ENCODE measurements at regions not wholly inside any gene's neighbourhood (a gene's known extent, or its start where the extent isn't known, plus 50 kb on each side); places are given as distances from the start of the nearest gene placed in this dataset.

- DNase-seq: no peak
Measured at GRCh38 chr6:120096696-120097260, 747.2 kb upstream of the MAN1A1 start.

GRCh38 chr6:120083186-120083585 is 733.6 kb upstream of the MAN1A1 start:
- no peak for DNase-seq

DNA sequence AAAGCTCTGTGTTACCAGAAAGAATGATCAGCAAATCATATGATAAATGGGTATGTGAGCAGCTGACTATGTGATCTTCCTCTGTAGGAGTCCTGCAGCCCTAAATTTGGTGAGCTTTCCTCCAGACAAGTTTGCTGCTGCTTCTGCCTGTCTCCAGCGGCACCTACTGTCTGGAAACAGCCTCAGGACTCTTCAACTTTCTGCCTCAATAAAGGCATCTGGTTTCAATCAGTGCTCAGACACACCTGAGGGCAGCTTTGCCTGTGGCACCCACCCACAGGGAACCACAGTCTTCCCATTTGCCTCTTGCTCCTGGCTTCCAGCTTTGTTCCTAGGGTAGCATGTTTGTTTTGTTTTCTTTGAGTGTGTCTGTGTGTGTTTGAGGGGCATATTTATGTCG is 727.9 kb upstream of the MAN1A1 start:
- peak; percentile 1 for DNase-seq

- no peak for DNase-seq
Measured at GRCh38 chr6:120058410-120058809, 708.8 kb upstream of the MAN1A1 start.

- DNase-seq: no peak
Measured at GRCh38 chr6:120056085-120056484, 706.5 kb upstream of the MAN1A1 start.

DNA sequence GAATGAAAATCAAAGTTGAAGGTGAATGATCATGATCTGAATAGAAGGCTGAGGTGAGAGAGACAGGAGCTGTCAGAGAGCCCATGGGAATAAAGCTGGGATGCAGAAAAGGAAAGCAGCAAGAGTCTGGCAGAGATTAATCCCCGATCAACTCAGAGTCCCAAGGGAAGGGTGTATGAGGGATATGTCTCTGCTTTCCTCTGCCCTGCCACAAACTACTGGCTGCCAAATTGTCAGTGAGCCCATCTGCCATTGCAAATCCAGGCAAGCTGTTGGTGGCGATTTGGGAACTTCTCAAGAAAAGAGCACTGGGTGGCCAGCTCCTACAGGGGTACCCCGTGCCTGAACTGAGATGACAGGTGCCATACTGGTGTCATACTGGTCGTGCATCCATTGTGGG is 705.5 kb upstream of the MAN1A1 start:
- DNase-seq: no peak

DNA sequence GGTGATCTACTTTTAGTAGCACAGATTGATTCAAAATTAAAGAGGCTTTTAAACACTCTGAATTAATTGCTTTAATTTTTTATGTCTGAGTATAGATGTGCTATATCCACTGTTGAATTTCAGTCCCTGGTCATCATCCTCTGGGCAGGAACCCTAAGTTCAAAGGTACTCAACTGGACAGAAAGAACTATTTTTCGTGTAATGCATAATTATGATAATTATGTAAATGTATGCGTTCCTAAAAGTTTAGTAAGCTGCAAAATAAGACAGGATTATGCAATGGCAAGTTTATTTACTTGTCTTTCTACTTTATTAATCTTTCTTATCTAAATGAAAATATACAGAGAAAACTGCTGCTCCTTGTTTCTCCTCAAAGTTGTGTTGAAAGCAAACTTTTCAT is 690.1 kb upstream of the MAN1A1 start:
- DNase-seq: no peak

DNA sequence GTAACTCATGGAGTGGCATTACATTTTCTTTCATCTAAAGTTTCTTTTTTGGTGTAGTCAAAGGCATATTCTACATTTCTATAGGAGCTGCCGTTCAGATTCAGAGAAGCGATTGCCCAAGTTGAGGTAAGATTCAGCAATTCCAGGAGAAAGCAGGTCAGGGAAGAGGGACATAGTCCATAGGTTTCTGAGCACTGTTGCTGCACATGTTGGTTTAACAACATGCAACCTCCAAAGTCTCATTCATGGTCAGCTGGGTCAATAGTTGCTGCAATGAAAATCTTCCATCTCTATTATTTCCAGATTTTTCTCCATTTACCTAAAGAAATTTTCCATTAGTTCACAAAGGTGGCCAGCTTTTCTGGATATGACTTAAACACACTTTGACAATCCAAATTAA is 682.3 kb upstream of the MAN1A1 start:
- no peak for DNase-seq

GRCh38 chr6:120026791-120027190 is 677.2 kb upstream of the MAN1A1 start:
- no peak for DNase-seq

DNA sequence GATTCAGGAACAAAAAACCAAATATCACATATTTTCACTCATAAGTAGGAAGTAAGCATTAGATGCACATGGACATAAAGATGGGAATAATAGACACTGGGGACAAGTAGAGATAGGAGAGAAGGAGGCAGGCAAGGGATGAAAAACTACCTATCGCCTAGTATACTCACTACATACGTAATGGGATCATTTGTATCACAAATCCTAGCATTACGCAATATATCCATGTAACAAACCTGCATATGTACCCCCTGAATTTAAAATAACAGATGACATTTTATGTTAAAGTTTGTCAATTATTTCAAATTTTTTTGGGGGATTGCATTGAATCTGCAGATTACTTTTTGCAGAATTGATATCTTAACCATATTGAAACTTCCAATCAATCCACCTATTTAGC is 660.5 kb upstream of the MAN1A1 start:
- DNase-seq: no peak

DNA sequence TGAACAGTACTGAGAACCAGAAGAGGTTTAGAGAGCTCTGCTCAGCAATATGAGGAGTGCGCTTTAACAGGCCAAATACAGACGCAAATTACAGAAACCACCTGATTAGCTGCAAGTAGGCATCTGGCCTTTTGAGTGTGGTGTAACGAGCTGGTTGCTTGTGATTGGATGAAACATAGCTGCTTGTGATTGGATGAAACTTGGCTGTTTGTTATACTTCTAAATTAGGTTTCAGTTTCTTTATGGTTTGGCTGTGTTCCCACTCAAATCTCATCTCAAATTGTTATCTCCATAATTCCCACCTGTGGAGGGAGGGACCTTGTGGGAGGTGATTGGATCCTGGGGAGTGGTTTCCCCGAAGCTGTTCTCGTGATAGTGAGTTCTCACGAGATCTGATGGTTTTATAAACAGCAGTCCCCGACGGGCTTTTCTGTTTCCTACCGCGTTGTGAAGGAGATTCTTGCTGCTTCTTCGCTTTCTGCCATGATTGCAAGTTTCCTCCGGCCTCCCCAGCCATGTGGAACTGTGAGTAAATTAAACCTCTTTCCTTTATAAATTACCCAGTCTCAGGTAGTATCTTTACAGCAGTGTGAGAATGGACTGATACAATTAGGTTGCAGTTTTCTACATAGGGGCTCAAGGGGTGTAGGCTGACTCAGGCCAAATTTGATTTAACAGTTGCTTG is 655.9 kb upstream of the MAN1A1 start:
- DNase-seq: no peak

GRCh38 chr6:119986934-119987549 is 637.5 kb upstream of the MAN1A1 start:
- no peak for DNase-seq

GRCh38 chr6:119985952-119986736 is 636.6 kb upstream of the MAN1A1 start:
- no peak for DNase-seq

DNA sequence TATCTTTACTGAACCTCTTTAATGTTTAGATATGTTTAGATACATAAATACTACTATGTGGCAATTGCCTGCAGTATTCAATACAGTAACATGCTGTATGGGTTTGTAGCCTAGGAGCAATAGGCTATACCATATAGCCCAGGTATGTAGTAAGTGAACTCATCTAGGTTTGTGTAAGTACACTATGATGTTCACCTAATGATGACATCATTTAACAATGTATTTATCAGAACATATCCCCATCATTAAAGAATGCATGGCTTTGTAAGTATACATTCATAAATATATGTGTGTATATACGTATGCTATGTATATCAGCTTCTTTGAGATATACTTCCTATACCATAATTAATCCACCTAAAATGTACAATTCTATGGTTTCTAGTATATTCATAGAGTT is 631.2 kb upstream of the MAN1A1 start:
- DNase-seq: no peak

GRCh38 chr6:119979862-119980261 is 630.3 kb upstream of the MAN1A1 start:
- DNase-seq: no peak

- DNase-seq: peak; percentile 4
Measured at GRCh38 chr6:119978274-119978889, 628.8 kb upstream of the MAN1A1 start.

- no peak for DNase-seq
Measured at GRCh38 chr6:119974430-119975159, 625.0 kb upstream of the MAN1A1 start.

- no peak for DNase-seq
Measured at GRCh38 chr6:119966484-119966883, 616.9 kb upstream of the MAN1A1 start.

DNA sequence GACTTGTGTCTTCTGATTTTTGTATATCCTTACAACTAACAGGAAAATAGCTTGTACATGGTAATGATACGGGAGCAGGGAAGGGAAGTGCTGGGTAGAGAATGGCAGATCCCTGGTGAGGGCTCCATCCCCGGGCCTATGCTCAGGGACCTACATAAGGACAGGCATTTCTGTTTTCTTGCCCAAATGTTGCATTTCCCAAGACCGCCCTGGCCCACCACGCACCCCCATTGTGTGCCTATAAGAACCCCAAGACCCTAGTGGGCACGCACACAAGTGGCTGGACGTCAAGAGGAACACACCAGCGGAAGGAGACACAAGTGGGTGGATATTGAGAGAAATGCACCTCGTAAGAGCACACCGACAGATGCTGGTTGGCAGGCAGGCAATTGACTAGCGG is 616.3 kb upstream of the MAN1A1 start:
- DNase-seq: no peak

DNA sequence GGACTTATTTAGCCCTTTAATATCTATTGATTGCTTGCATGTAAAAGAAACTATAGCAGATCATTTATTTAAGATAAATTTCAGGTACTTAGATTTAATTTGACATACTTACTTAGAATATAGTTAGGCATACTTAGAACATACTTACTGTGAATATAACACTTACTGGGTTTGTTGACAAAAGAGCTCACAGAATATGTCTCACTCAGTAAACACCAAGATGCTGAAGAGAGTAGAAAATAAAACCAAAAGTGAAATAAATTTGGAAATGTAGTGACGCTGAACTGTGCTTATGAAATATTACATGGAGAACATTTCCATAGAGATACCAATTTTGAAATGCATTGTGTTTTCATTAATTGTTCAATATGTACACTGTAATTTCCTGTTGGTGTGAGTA is 615.4 kb upstream of the MAN1A1 start:
- no peak for DNase-seq

DNA sequence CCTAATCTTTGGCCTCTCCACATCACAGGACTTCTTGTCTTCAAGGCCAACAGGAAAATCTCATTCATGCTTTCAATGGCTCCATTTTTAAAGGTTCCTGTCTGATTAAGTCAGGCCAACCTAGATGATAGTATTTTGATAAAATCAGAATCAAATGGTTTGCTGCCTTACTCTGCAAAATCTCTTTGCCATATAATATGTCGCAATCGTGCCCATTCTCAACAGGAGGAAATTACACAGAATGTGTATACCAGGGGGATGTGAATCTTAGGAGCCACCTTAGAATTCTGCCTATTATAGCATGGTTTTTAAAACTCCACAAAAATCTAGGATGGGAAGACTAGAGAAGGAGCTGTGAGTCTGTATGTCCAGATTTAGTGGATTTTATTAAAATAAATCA is 612.9 kb upstream of the MAN1A1 start:
- no peak for DNase-seq

- DNase-seq: no peak
Measured at GRCh38 chr6:119961450-119961849, 611.9 kb upstream of the MAN1A1 start.

All from renal pelvis (tissue), 1 donor.